ENCODE measurements at regions not wholly inside any gene's neighbourhood (a gene's known extent, or its start where the extent isn't known, plus 50 kb on each side); places are given as distances from the start of the nearest gene placed in this dataset.

DNA sequence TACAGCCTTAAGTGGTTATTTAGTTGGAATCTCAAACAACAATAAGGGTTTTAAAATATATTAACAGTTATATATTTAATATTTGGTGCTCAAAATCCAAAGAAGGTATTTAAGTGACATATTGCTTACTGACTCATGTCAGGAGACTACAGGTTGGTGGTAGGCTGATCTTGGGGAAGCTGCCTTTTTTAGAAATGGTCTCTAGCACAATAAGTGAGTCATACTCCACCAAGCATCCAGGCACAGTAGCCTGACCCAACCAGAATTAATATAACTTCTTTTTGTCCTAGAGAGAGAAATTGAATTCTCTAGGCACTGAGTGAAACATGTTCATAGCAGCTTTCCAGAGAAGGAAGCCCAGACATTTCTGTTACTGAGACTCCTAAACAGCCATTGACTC lies 868.5 kb upstream of the TENM4 start:
- TF ChIP-seq, protein P1, sequence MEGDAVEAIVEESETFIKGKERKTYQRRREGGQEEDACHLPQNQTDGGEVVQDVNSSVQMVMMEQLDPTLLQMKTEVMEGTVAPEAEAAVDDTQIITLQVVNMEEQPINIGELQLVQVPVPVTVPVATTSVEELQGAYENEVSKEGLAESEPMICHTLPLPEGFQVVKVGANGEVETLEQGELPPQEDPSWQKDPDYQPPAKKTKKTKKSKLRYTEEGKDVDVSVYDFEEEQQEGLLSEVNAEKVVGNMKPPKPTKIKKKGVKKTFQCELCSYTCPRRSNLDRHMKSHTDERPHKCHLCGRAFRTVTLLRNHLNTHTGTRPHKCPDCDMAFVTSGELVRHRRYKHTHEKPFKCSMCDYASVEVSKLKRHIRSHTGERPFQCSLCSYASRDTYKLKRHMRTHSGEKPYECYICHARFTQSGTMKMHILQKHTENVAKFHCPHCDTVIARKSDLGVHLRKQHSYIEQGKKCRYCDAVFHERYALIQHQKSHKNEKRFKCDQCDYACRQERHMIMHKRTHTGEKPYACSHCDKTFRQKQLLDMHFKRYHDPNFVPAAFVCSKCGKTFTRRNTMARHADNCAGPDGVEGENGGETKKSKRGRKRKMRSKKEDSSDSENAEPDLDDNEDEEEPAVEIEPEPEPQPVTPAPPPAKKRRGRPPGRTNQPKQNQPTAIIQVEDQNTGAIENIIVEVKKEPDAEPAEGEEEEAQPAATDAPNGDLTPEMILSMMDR (IDR thresholded peaks at IDR 0.05; ENCODE audit: low read depth, low read length, poor library complexity, severe bottlenecking): no peak
- TF ChIP-seq EZH2phosphoT487 (IDR thresholded peaks at IDR 0.05; ENCODE audit: borderline replicate concordance, low read length): no peak
